ENCODE measurements at regions not wholly inside any gene's neighbourhood (a gene's known extent, or its start where the extent isn't known, plus 50 kb on each side); places are given as distances from the start of the nearest gene placed in this dataset.
"Not testable (repeated sequence)": the region's sequence is repeated elsewhere in the genome, so short reads cannot be mapped to it uniquely, and the experiment has no call there.

- no peak for DNase-seq
Measured at GRCh38 chr15:92763459-92763858, 107.9 kb upstream of the FAM174B start.

- not testable (repeated sequence) for DNase-seq
Measured at GRCh38 chr15:92768131-92768530, 112.6 kb upstream of the FAM174B start.

GRCh38 chr15:92770641-92771040 lies 115.1 kb upstream of the FAM174B start:
- DNase-seq: no peak

- DNase-seq: no peak
Measured at GRCh38 chr15:92772061-92772460, 116.5 kb upstream of the FAM174B start.

GRCh38 chr15:92772626-92773244 lies 117.2 kb upstream of the FAM174B start:
- no peak for DNase-seq

- no peak for DNase-seq
Measured at GRCh38 chr15:92773340-92773739, 117.8 kb upstream of the FAM174B start.

- no peak for DNase-seq
Measured at GRCh38 chr15:92779874-92780273, 120.2 kb upstream of the CHD2 start.

- peak; percentile 97 for DNase-seq
Measured at GRCh38 chr15:92780843-92781242, 119.3 kb upstream of the CHD2 start.

GRCh38 chr15:92781925-92782453 lies 118.1 kb upstream of the CHD2 start:
- no peak for DNase-seq

GRCh38 chr15:92787116-92787515 lies 113.0 kb upstream of the CHD2 start:
- DNase-seq: no peak

- no peak for DNase-seq
Measured at GRCh38 chr15:92788196-92788595, 111.9 kb upstream of the CHD2 start.

GRCh38 chr15:92788793-92789192 lies 111.3 kb upstream of the CHD2 start:
- DNase-seq: not testable (repeated sequence)

- DNase-seq: no peak
Measured at GRCh38 chr15:92796161-92796611, 103.9 kb upstream of the CHD2 start.

- DNase-seq: no peak
Measured at GRCh38 chr15:92797168-92798052, 102.7 kb upstream of the CHD2 start.

GRCh38 chr15:92800013-92800412 lies 100.1 kb upstream of the CHD2 start:
- DNase-seq: no peak

GRCh38 chr15:92800416-92801055 lies 99.6 kb upstream of the CHD2 start:
- not testable (repeated sequence) for DNase-seq

- not testable (repeated sequence) for DNase-seq
Measured at GRCh38 chr15:92801056-92801773, 98.9 kb upstream of the CHD2 start.

- no peak for DNase-seq
Measured at GRCh38 chr15:92801774-92802464, 98.2 kb upstream of the CHD2 start.

GRCh38 chr15:92803536-92803851 lies 96.6 kb upstream of the CHD2 start:
- DNase-seq: no peak

- DNase-seq: peak; percentile 25
Measured at GRCh38 chr15:92803852-92804609, 96.1 kb upstream of the CHD2 start.

GRCh38 chr15:92804610-92804936 lies 95.6 kb upstream of the CHD2 start:
- DNase-seq: not testable (repeated sequence)

Data from NCI-H1436 treated with DMSO at 0.1 percent for 48 hours (cell line).